IPS-18c (cell line): ENCODE measurements at regions not wholly inside any gene's neighbourhood (a gene's known extent, or its start where the extent isn't known, plus 50 kb on each side); places are given as distances from the start of the nearest gene placed in this dataset.
"Not testable (repeated sequence)": the region's sequence is repeated elsewhere in the genome, so short reads cannot be mapped to it uniquely, and the experiment has no call there.

Source experiments
- H3K4me3 ChIP-seq: 2 replicates; pipeline ENCODE4 v1.7.0; 2013; ENCODE audit warnings: low read depth, mild to moderate bottlenecking, low read length, moderate library complexity; ENCODE audit not compliant: insufficient read depth
- H3K9me3 ChIP-seq: one replicate; pipeline ENCODE4 v1.6.1; 2013; ENCODE audit warnings: mild to moderate bottlenecking, low read length, moderate library complexity; ENCODE audit not compliant: control insufficient read depth, insufficient read depth

DNA sequence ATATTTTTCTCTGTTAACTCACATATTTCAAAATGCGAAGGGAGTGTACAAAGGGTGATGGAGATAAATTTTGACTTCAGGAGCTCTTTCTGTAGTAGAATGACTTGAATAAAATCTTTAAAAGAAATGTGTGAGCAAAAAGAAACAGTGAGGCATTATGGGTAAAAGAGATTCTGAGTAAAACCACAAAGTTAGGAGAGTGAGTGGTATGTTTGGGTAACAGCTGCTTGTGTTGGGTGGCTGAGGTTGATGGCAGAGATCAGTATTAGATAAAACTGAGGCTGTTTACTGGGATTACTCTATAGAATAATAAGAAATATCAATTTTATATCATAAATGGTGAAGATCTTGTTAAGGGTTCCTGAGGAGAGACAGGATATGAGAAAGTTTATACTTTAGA is 434.2 kb upstream of the AMOT start:
- no peaks in the 10 kb centered on the region for H3K9me3 ChIP-seq
- no peak overlapping the region for H3K4me3 ChIP-seq

DNA sequence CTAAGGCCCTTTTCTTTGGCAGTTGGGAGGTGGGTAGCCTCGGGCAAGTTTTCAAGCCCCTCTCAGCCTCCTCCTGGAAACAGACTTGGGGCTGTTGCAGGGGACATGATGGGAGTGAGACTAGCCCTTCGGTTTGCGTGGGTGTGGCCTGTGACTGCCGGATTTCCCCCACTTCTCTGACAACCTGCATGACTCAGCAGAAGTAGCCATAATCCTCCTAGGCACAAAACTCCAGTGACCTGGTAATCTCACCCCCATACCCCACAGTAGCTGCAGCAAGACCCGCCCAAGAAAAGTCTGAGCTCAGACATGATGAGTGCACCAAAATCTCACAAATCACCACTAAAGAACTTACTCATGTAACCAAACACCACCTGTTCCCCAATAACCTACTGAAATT is 433.7 kb upstream of the AMOT start:
- H3K9me3 ChIP-seq = no peaks in the 10 kb centered on the region
- no peak overlapping the region; the same call in 1 of the 2 replicates for H3K4me3 ChIP-seq

- Histone ChIP-seq H3K9me3 (no peaks in the 10 kb centered on the region), H3K4me3 (no peak overlapping the region)
Measured at GRCh38 chrX:113269203-113269602, 428.6 kb upstream of the AMOT start.

- Histone ChIP-seq H3K9me3 (no peaks in the 10 kb centered on the region), H3K4me3 (no peak overlapping the region)
Measured at GRCh38 chrX:113260474-113260873, 419.8 kb upstream of the AMOT start.

DNA sequence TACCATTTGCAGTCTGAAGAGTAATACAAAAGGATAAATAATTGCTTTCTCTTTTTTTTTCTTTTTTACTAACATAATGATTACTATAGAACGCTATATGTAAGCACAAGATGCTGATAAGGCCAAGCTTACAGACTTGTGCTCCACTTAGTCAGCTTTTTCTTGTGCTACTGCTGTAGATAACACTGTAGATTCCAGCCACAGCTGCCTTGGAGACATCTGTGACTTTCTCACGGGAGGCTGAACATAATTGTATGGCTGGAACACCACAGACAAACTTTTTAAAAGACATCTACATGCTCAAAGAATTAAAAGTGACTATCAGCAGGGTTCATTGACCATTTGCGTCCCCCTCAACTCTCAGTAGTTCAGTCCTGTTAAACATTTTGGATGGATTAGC is 381.7 kb upstream of the AMOT start:
- Histone ChIP-seq H3K9me3 (no peaks in the 10 kb centered on the region), H3K4me3 (no peak overlapping the region)

DNA sequence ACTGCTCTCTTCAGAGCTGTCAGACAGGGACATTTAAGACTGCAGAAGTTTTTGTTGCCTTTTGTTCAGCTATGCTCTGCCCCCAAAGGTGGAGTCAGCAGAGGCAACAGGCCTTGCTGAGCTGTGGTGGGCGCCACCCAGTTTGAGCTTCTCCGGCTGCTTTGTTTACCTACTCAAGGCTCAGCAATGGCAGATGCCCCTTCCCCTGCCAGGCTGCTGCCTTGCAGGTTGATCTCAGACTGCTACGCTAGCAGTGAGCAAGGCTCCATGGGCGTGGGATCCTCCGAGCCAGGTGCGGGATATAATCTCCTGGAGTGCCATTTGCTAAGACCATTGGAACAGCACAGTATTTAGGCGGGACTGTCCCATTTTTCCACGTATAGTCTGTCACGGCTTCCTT is 371.4 kb upstream of the AMOT start:
- Histone ChIP-seq H3K9me3 (peaks cover 5% of the 10 kb centered on the region), H3K4me3 (no peak overlapping the region; the same call in 1 of the 2 replicates)

DNA sequence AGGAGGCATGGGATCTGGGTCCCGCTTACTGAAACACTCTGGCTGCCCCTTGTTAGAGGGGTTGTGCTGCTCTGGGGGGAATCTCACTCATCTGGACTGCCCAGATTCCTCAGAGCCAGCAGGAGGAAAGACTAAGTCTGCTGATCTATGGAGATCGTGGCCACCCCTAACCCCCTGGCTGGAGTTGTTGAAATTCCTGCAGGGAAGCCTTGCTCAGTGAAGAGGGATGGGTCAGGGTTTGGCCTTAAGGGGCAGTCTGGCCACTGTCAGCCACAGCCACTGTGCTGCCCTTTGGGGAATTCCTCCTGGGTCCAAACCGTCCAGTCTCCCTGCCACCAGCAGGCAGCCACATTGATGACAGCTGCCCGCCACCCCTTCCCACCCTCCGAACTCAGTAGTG is 362.0 kb upstream of the AMOT start:
- Histone ChIP-seq H3K9me3 (peaks cover 2% of the 10 kb centered on the region), H3K4me3 (no peak overlapping the region)

GRCh38 chrX:113195949-113196348 is 355.3 kb upstream of the AMOT start:
- H3K4me3 ChIP-seq = no peak overlapping the region
- no peaks in the 10 kb centered on the region for H3K9me3 ChIP-seq

- H3K4me3 ChIP-seq = no peak overlapping the region
Measured at GRCh38 chrX:113192418-113192817, 351.8 kb upstream of the AMOT start.

DNA sequence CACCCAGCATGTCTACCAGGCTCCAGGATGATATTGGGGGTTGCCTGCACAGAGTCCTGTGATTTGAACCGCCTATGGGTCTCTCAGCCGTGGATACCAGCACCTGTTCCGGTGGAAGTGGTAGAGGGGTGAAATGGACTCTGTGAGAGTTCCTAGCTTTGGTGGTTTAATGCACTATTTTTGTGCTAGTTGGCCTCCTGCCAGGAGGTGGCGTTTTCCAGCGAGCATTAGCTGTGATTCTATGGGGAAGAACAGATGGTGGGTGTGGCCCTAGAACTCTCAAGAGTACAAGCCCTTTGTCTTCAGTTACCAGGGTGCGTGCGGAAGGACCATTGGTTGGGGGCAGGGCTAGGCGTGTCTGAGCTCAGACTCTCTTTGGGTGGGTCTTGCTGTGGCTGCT is 316.9 kb upstream of the AMOT start:
- Histone ChIP-seq H3K9me3 (peaks cover 6% of the 10 kb centered on the region), H3K4me3 (no peak overlapping the region)

More at GRCh38 chrX:113192418-113192817, 351.8 kb upstream of the AMOT start:
- no peaks in the 10 kb centered on the region for H3K9me3 ChIP-seq

GRCh38 chrX:113154315-113154714 is 313.7 kb upstream of the AMOT start:
- not testable (repeated sequence) for H3K9me3 ChIP-seq, H3K4me3 ChIP-seq

DNA sequence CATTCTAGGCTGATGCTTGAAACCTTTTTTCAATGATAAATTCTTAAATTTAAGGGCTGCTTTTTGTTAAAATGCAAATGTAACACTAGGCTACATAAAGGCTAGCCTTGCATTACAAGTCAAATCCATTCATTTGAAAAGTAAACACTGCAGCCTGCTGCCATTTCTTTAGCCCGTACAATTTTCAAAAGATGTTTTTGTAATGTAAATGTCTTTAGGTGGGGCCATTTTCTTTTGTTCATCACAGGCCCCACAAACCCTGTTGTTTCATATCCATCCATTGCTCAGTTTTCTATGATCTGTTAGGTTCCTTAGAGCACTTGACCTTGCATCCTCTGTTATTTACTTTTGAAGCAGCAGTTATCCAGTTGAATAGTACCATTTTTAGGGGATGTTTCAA is 296.2 kb upstream of the AMOT start:
- Histone ChIP-seq H3K9me3 (peaks cover 4% of the 10 kb centered on the region), H3K4me3 (no peak overlapping the region)

- Histone ChIP-seq H3K4me3 (no peak overlapping the region), H3K9me3 (no peaks in the 10 kb centered on the region)
Measured at GRCh38 chrX:113133316-113133715, 292.7 kb upstream of the AMOT start.

DNA sequence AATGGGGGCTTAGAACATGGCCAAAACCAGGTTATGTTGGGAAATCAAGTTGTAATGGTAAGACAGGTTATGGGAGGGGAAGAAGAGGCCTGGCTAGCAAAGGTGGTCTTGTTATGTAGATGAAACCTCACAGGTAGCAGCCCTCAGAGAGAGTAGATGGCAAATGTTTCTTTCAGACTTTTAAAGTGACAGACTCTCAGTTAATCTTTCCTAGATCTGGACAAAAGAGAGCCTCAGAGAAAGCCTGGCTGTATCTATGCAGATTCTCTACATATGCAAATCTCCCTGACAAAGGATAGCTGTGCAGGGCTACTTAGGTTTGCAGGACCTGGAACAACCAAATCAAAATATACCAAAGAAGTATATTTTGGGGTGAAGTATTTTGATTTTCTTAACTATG is 284.1 kb upstream of the AMOT start:
- H3K4me3 ChIP-seq = no peak overlapping the region
- H3K9me3 ChIP-seq = peaks cover 2% of the 10 kb centered on the region

DNA sequence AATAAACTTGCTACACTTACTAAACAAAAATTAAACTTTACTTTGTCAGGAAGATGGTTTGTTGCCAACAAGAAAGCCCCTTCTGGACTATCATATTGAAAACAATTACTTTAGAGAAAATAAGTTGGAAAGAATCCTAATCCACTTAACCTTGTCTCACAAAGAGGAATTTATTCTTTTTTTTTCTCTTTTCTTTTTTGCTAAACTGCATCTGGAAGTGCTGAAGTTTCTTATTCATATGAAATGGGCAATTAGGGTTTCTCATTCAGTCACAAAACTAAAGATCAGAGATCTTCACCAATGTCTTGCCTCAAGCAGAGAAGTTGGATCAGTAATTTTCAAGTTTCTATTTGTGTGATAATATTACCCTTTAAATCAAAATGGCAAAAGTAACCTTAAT is 234.9 kb upstream of the AMOT start:
- Histone ChIP-seq H3K4me3 (no peak overlapping the region), H3K9me3 (peaks cover 2% of the 10 kb centered on the region)

GRCh38 chrX:113059714-113060113 is 219.1 kb upstream of the AMOT start:
- no peaks in the 10 kb centered on the region for H3K9me3 ChIP-seq
- H3K4me3 ChIP-seq = no peak overlapping the region

- no peaks in the 10 kb centered on the region for H3K9me3 ChIP-seq
Measured at GRCh38 chrX:113058634-113059033, 218.0 kb upstream of the AMOT start.

DNA sequence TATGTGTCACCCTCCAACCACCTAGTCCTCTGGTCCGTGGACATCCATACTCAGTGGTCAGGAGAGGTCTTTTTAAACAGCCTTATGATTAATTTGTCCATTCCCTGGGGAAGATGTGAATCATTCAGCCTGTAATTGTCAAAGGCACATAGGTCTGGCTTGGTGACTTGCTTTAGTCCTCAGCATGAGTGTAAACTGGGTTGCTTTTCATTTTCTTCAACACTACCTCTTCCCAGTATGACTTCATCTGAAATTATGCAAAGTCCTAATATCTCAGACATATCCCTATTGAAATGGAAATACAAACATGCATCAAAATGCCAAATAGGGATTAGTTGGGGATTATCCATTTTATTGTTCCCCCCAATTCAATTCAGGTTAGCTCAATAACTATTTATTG is 208.3 kb upstream of the AMOT start:
- Histone ChIP-seq H3K4me3 (no peak overlapping the region), H3K9me3 (no peaks in the 10 kb centered on the region)

More at GRCh38 chrX:113058634-113059033, 218.0 kb upstream of the AMOT start:
- no peak overlapping the region for H3K4me3 ChIP-seq

- Histone ChIP-seq H3K4me3 (no peak overlapping the region), H3K9me3 (no peaks in the 10 kb centered on the region)
Measured at GRCh38 chrX:113048480-113048879, 207.8 kb upstream of the AMOT start.
